ENCODE measurements at regions not wholly inside any gene's neighbourhood (a gene's known extent, or its start where the extent isn't known, plus 50 kb on each side); places are given as distances from the start of the nearest gene placed in this dataset.

- TF ChIP-seq, protein P1, sequence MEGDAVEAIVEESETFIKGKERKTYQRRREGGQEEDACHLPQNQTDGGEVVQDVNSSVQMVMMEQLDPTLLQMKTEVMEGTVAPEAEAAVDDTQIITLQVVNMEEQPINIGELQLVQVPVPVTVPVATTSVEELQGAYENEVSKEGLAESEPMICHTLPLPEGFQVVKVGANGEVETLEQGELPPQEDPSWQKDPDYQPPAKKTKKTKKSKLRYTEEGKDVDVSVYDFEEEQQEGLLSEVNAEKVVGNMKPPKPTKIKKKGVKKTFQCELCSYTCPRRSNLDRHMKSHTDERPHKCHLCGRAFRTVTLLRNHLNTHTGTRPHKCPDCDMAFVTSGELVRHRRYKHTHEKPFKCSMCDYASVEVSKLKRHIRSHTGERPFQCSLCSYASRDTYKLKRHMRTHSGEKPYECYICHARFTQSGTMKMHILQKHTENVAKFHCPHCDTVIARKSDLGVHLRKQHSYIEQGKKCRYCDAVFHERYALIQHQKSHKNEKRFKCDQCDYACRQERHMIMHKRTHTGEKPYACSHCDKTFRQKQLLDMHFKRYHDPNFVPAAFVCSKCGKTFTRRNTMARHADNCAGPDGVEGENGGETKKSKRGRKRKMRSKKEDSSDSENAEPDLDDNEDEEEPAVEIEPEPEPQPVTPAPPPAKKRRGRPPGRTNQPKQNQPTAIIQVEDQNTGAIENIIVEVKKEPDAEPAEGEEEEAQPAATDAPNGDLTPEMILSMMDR (IDR thresholded peaks at IDR 0.05), result no peak
- TF ChIP-seq POLR2A (IDR thresholded peaks at IDR 0.05), result no peak
Measured at GRCh38 chr4:123846092-123846491, 449.5 kb downstream of the SPRY1 start.
